IgD-negative memory B cell (primary cell): ENCODE measurements at regions not wholly inside any gene's neighbourhood (a gene's known extent, or its start where the extent isn't known, plus 50 kb on each side); places are given as distances from the start of the nearest gene placed in this dataset.

Experiments used
- H3K27ac Mint-ChIP-seq, 3 donors: one replicate each; pipeline ENCODE4 v1.8.0; 2020 to 2022; ENCODE audit warnings: mild to moderate bottlenecking in 3 of 3, mixed read lengths in 3 of 3, moderate library complexity in 1 of 3
- H3K27me3 Mint-ChIP-seq: one replicate; pipeline ENCODE4 v1.8.0; 2021; ENCODE audit warnings: mixed read lengths
- H3K36me3 Mint-ChIP-seq: one replicate; pipeline ENCODE4 v1.8.0; 2020; ENCODE audit warnings: mild to moderate bottlenecking, mixed read lengths
- H3K4me1 Mint-ChIP-seq, 3 donors: one replicate each; pipeline ENCODE4 v1.8.0; 2020 to 2022; ENCODE audit warnings: mixed read lengths in 3 of 3, mild to moderate bottlenecking in 1 of 3
- H3K4me3 Mint-ChIP-seq, 4 donors: one replicate each; pipeline ENCODE4 v1.8.0; 2020 to 2022; ENCODE audit warnings: mild to moderate bottlenecking in 4 of 4, mixed read lengths in 4 of 4, moderate library complexity in 3 of 4
- H3K9me3 Mint-ChIP-seq, 3 donors: one replicate each; pipeline ENCODE4 v1.8.0; 2020 to 2021; ENCODE audit warnings: mixed read lengths in 3 of 3, mild to moderate bottlenecking in 1 of 3

DNA sequence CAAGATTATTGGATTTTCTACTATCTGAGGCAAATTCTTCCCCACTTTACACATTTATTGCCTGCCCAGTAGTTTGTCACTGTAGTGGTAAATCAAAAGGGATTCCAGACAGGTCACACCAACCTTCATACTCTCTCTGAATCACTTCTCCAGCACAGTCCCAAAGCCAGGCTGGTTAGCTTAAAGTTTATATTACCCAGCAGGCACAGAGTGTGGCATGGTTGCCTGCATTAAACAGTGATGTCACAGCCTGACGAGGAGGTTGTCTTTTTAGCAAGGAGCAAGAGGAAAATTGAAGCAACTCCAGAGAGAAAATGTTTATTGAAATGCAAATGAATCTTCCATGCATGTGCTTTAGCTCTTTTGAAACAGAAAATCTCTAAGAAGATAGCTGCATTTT, 375.5 kb upstream of the CELF2 start:
- no peaks in the 10 kb centered on the region for H3K36me3 Mint-ChIP-seq

DNA sequence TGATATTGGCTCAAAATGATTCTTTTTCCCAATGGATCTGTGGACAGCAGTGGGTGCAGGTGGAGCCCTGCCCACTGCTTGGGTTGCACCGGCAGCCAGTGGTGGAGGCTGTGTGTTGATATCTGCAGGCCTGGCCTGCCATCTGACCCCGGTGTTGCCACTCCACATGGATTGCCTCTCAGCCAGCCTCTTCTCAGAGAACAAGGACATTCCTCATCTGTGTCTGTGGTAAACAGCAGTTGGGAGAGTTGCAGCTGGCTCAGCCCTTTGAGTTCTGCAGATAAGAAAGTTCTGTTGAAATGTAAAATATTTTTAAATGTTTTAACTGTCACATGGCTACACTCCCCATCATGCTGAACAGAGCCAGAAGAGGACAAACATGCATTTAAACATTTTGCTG, 374.9 kb upstream of the CELF2 start:
- Mint-ChIP-seq H3K27me3 (peaks cover 1% of the 10 kb centered on the region), H3K4me3 (no peak overlapping the region), H3K9me3 (peaks cover 0 to 2% (median 0%) of the 10 kb centered on the region in 3 donors), H3K27ac (no peak overlapping the region), H3K4me1 (no peaks in the 10 kb centered on the region), H3K36me3 (no peaks in the 10 kb centered on the region)

More for the DNA sequence above, 375.5 kb upstream of the CELF2 start:
- H3K4me1 Mint-ChIP-seq, result no peaks in the 10 kb centered on the region
- H3K27ac Mint-ChIP-seq, result no peak overlapping the region
- H3K9me3 Mint-ChIP-seq, result peaks cover 0 to 2% (median 0%) of the 10 kb centered on the region in 3 donors
- no peak overlapping the region for H3K4me3 Mint-ChIP-seq
- H3K27me3 Mint-ChIP-seq, result peaks cover 1% of the 10 kb centered on the region

DNA sequence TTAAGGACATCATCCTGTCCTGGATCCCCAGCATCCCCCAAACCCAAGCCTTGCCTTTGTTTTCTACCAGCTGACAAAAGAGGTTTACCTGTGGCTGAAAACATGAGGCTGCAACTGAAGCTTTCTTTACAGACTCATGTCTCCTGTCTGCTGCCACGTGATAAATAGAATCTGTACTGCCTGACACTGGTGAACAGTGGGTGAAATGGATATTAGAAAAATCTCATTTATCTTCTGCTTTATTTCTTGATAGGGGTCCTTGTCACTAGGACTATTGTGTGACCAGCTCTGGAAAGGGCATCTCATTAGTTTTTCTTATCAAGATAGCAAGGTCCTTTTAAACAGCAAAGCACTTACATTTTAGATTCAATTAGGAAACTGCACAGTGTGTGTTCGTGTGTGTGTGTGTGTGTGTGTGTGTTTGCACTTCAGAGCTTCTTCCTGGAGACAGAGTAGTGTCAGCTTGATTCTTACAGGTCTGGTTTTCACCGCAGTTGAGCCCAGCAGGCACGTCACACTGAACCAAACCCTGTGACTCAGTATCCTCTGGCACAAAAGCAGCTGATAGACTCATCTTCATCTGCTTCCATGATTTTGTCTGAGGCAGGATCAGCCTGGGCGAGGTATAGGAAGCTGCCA, 373.5 kb upstream of the CELF2 start:
- Mint-ChIP-seq H3K36me3 (no peaks in the 10 kb centered on the region), H3K9me3 (peaks cover 0 to 2% (median 2%) of the 10 kb centered on the region in 3 donors), H3K27ac (no peak overlapping the region), H3K27me3 (peaks cover 1% of the 10 kb centered on the region), H3K4me1 (no peaks in the 10 kb centered on the region), H3K4me3 (no peak overlapping the region)

DNA sequence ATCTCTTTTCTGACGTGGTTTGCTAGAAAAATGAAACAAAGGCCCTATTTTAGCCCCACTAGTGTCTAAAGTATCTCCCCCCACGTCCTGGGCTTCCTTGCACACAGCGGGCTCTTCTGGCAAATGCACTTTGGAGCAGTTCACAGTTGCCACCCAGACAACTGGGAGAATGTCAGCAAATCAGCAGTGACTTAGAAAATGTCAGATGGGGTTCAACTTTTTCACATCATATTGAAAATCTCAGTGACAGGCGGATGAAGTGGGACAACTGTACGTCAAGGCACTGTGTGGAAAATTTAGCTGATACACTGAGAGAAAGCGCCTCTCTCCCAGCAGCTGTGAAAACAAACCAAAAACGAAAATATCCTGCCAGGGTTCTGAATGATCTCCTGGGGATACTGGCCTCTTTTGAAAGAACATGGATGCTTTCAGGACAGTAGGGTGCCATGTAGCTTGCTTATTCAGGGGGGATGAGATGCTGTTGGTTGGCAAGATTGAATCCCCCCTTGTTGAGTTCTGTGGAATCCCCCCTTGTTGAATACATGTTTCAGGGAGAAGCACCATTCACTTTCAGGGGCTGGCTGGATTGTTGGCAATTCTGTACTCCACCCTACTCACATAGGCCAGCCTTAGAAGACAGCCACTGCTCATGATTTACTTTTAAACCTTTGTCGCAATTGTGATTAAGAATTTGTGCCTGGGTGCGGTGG, 372.8 kb upstream of the CELF2 start:
- H3K27ac Mint-ChIP-seq, result no peak overlapping the region

DNA sequence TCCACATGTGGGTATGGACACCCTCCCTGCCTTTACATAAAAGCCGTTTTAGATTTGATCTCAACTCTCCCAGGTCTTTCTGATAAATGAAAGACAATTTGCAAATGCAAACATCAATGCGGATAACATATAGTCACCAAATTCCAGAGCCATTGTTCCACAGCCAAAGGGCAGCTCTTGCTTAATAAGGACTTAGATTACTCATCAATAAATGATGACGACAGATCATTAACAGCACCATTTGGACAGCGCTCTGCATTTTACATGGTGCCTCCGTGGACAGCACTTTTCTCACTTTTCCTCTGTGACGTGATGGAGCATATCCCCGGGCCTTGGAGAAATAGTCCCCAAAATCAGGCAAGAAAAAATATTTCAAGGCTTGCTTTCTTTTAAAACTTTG, 370.3 kb upstream of the CELF2 start:
- H3K36me3 Mint-ChIP-seq, result no peaks in the 10 kb centered on the region
- no peak overlapping the region for H3K27ac Mint-ChIP-seq
- peaks cover 0 to 4% (median 2%) of the 10 kb centered on the region in 3 donors for H3K9me3 Mint-ChIP-seq
- H3K4me1 Mint-ChIP-seq, result no peaks in the 10 kb centered on the region
- H3K4me3 Mint-ChIP-seq, result no peak overlapping the region
- peaks cover 1% of the 10 kb centered on the region for H3K27me3 Mint-ChIP-seq

More for the DNA sequence above, 372.8 kb upstream of the CELF2 start:
- Mint-ChIP-seq H3K36me3 (no peaks in the 10 kb centered on the region), H3K4me1 (no peaks in the 10 kb centered on the region), H3K4me3 (no peak overlapping the region), H3K9me3 (peaks cover 0 to 2% (median 1%) of the 10 kb centered on the region in 3 donors), H3K27me3 (peaks cover 1% of the 10 kb centered on the region)

- Mint-ChIP-seq H3K27me3 (peaks cover 1% of the 10 kb centered on the region), H3K27ac (no peak overlapping the region), H3K4me3 (no peak overlapping the region), H3K9me3 (peaks cover 0 to 4% (median 2%) of the 10 kb centered on the region in 3 donors), H3K36me3 (no peaks in the 10 kb centered on the region), H3K4me1 (no peaks in the 10 kb centered on the region)
These were observed 360.4 kb upstream of the CELF2 start for GRCh38 chr10:10657139-10657760.

DNA sequence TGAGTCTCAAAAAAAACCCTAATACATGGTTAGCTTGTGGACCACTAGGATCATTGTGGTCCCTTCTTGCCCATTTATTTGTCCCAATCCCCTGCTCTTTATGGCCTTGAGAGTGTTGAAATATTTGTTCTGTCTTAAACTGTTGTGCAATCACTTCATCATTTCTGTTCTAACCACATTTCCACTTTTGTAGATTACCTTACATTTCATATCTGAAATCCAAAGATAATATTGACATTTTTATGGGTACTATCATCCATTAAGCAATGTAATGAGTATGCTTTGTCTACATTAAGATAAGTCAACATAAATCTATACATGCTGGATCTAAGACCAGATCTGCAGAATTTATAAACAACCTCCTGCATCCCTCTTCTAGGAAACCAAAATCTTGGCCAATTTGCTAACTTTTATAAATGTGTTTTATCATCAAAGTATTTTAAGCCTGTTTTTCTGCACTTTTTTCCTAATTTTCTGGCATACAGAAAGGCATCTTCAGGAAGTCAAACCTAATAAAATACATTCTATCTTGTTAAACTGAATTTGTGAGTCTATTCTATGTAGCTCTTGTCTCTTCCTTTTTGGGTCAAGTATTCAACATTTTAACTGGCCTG, 359.4 kb upstream of the CELF2 start:
- H3K27ac Mint-ChIP-seq, result no peak overlapping the region
- H3K4me3 Mint-ChIP-seq, result no peak overlapping the region
- H3K27me3 Mint-ChIP-seq, result peaks cover 1% of the 10 kb centered on the region
- H3K4me1 Mint-ChIP-seq, result no peaks in the 10 kb centered on the region
- peaks cover 0 to 4% (median 2%) of the 10 kb centered on the region in 3 donors for H3K9me3 Mint-ChIP-seq
- no peaks in the 10 kb centered on the region for H3K36me3 Mint-ChIP-seq

DNA sequence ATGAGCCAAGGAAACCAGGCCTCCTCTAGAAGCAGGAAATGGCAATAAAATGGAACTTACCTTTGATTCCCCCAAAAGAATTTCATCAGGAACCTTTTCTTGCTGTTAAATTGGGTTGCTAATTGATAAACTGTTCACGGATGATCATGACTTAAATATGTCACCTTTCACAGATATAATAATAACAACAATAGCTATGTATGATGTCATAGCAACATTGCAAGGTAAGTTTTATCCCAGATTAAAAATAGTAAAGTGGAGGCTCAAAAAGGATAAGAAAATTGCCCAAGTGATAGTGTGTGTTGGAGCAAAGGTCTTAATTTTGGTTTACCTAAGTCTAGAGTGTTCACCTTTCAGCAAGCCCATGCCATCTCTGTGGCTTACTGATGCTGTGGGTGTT, 357.6 kb upstream of the CELF2 start:
- Mint-ChIP-seq H3K36me3 (no peaks in the 10 kb centered on the region), H3K4me1 (no peaks in the 10 kb centered on the region), H3K27me3 (peaks cover 1% of the 10 kb centered on the region), H3K27ac (no peak overlapping the region), H3K4me3 (no peak overlapping the region), H3K9me3 (peaks cover 0 to 4% (median 2%) of the 10 kb centered on the region in 3 donors)

- peaks cover 3% of the 10 kb centered on the region for H3K27me3 Mint-ChIP-seq
- H3K36me3 Mint-ChIP-seq, result no peaks in the 10 kb centered on the region
- H3K9me3 Mint-ChIP-seq, result peaks cover 0 to 4% (median 2%) of the 10 kb centered on the region in 3 donors
- H3K4me3 Mint-ChIP-seq, result no peak overlapping the region
- no peak overlapping the region for H3K27ac Mint-ChIP-seq
- H3K4me1 Mint-ChIP-seq, result no peaks in the 10 kb centered on the region
These were observed 356.5 kb upstream of the CELF2 start for GRCh38 chr10:10661176-10661575.

DNA sequence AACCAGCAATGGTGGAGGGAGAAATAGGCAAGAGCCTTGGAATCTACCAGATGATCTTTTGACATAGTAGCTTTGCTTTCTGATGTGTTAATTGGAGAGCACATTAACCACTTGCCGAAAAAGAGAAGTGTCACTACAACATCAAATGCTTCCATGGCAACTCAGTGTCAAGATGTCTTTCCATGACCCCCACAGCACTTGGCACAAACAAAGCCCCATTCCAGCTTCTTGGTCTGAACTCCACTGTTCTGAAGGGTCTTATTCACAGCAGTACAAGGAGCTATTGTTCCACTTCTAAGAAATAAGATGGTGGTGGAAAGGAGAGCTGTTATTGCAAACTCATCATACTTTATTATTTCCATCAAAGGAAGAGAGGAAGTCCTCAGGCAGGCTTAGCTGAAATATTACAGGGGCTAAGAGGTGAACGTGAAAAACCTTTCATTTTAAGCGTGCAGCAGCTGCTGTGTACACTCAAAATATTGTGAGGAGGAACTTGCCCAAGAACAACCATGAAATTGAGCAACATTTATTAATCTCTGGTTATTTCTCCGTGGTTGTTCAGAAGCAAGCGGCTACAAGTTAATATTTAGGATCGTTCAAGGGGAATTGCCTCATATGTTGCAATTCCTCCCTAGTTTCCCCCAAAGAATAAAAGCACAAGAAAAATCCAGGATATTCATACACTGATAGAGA, 354.8 kb upstream of the CELF2 start:
- H3K4me3 Mint-ChIP-seq, result no peak overlapping the region
- H3K4me1 Mint-ChIP-seq, result no peaks in the 10 kb centered on the region
- H3K9me3 Mint-ChIP-seq, result peaks cover 0 to 2% (median 0%) of the 10 kb centered on the region in 3 donors
- H3K27me3 Mint-ChIP-seq, result peaks cover 3% of the 10 kb centered on the region
- no peak overlapping the region for H3K27ac Mint-ChIP-seq
- H3K36me3 Mint-ChIP-seq, result no peaks in the 10 kb centered on the region

DNA sequence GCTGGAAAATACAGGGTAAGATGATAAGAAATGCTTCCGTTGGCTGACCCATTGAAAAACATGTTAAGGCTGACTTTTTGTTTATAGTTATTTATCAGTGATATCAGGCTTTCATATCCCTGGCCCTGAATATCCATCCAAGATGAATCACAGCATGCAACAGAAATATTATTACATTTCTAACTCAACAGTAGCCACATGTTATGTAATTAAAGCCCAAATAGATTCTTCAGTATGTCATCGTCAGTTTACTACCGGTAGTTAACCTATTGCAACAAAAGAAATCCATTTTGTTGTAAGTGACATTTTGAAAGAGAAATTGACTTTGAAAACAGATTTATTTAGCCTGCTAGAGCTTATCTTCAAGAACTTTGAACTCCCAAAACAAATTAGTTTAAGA, 354.1 kb upstream of the CELF2 start:
- no peak overlapping the region for H3K27ac Mint-ChIP-seq
- no peaks in the 10 kb centered on the region for H3K36me3 Mint-ChIP-seq
- peaks cover 0 to 2% (median 0%) of the 10 kb centered on the region in 3 donors for H3K9me3 Mint-ChIP-seq
- peaks cover 3% of the 10 kb centered on the region for H3K27me3 Mint-ChIP-seq
- H3K4me3 Mint-ChIP-seq, result no peak overlapping the region
- H3K4me1 Mint-ChIP-seq, result no peaks in the 10 kb centered on the region

DNA sequence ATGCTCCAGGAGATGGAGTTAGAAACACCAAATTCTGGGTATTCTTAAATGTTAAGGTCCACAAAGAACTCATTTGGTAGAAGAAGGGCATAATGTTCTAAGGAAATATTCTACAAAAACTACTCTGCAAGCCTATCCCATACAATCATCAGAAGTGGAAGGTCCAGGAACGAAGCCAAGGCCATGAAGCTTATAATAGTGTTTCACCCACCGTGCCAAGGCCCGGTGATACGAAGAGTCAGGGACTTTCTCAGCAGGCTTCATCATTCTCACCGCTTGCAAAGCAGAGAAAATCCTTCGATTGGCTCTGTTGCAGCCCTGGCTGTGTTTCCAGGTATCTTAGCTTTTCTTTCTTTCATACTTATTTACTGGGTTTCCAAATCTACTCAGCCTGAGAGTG, 351.9 kb upstream of the CELF2 start:
- H3K27ac Mint-ChIP-seq, result no peak overlapping the region
- H3K9me3 Mint-ChIP-seq, result peaks cover 0 to 2% (median 0%) of the 10 kb centered on the region in 3 donors
- peaks cover 7% of the 10 kb centered on the region for H3K27me3 Mint-ChIP-seq
- no peaks in the 10 kb centered on the region for H3K36me3 Mint-ChIP-seq
- H3K4me3 Mint-ChIP-seq, result no peak overlapping the region
- no peaks in the 10 kb centered on the region for H3K4me1 Mint-ChIP-seq

GRCh38 chr10:10667466-10667865, 350.2 kb upstream of the CELF2 start:
- Mint-ChIP-seq H3K36me3 (peaks cover 1% of the 10 kb centered on the region), H3K27ac (no peak overlapping the region), H3K4me1 (no peaks in the 10 kb centered on the region), H3K9me3 (peaks cover 0 to 4% (median 2%) of the 10 kb centered on the region in 3 donors), H3K4me3 (no peak overlapping the region), H3K27me3 (peaks cover 6% of the 10 kb centered on the region)

DNA sequence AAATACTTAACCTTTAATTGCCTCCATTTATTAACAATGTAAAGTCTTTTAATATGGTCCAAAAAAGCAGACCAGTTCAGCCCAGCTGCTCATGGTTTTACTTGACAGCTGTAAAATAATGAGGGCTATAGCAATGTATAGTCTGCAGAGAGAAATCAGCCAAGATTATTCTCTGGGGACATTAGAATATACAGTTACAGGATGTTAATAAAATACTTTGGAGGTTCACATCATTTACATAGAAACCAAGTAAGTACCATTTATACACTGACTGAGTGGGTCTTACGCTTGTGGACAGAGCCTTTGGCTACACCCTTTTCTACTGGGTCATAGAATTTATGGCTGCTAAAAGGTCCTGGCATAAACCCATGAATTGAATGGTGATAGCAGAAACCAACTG, 340.7 kb upstream of the CELF2 start:
- H3K27ac Mint-ChIP-seq, result no peak overlapping the region
- peaks cover 2% of the 10 kb centered on the region for H3K27me3 Mint-ChIP-seq
- H3K4me3 Mint-ChIP-seq, result no peak overlapping the region
- peaks cover 0 to 6% (median 0%) of the 10 kb centered on the region in 3 donors for H3K9me3 Mint-ChIP-seq
- H3K4me1 Mint-ChIP-seq, result no peaks in the 10 kb centered on the region
- peaks cover 4% of the 10 kb centered on the region for H3K36me3 Mint-ChIP-seq

DNA sequence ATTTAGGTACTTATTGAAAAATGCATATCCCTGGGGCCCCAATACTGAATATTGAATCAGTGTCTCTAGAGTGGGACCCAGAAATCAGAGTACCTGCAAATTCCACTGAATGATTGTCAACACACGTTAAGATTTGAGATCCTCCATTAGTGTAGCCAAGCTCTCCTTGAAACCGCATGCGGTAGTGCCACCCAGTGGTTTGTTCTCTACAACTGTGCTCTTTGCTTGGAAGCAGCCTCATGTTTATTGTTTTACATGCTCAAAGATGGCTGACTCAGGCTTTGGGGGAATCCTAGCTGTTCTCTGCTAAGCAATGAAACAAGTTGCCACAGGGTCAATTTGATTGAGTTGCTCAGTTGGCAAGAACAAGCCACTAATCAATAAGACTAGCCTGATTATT, 340.2 kb upstream of the CELF2 start:
- Mint-ChIP-seq H3K36me3 (peaks cover 2% of the 10 kb centered on the region), H3K4me1 (no peaks in the 10 kb centered on the region), H3K4me3 (no peak overlapping the region), H3K27ac (no peak overlapping the region), H3K9me3 (peaks cover 0 to 3% (median 0%) of the 10 kb centered on the region in 3 donors), H3K27me3 (peaks cover 2% of the 10 kb centered on the region)
